Fibroblast of lung (primary cell): ENCODE measurements at regions not wholly inside any gene's neighbourhood (a gene's known extent, or its start where the extent isn't known, plus 50 kb on each side); places are given as distances from the start of the nearest gene placed in this dataset.
"Not testable (repeated sequence)": the region's sequence is repeated elsewhere in the genome, so short reads cannot be mapped to it uniquely, and the experiment has no call there.

ENCODE experiments used
- EZH2 ChIP-seq: IDR thresholded peaks from 2 replicates; pipeline ENCODE4 v1.5.1; 2012; ENCODE audit warnings: low read length, control low read depth, mild to moderate bottlenecking; ENCODE audit errors: missing control alignments
- TF ChIP-seq, protein P1 (sequence below), 2 donors: IDR thresholded peaks in 1 of 2; conservative IDR thresholded peaks in 1 of 2; 1 replicate in 1 of 2; 2 replicates in 1 of 2; pipeline ENCODE4 v1.5.1; 2011 to 2012; ENCODE audit warnings: low read length in 2 of 2, control low read depth in 1 of 2, inconsistent platforms in 1 of 2, low read depth in 1 of 2, mild to moderate bottlenecking in 1 of 2

DNA sequence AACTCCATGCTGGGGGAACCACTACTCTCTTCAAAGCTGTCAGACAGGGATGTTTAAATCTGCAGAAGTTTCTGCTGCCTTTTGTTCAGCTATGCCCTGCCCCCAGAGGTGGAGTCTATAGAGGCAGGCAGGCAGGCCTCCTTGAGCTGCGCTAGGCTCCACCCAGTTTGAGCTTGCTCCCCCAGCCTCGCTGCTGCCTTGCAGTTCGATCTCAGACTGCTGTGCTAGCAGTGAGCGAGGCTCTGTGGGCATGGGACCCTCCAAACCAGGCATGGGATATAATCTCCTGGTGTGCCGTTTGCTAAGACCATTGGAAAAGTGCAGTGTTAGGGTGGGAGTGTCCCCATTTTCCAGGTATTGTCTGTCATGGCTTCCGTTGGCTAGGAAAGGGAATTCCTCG lies 171.8 kb downstream of the PDCD6IP start:
- TF ChIP-seq, protein P1, sequence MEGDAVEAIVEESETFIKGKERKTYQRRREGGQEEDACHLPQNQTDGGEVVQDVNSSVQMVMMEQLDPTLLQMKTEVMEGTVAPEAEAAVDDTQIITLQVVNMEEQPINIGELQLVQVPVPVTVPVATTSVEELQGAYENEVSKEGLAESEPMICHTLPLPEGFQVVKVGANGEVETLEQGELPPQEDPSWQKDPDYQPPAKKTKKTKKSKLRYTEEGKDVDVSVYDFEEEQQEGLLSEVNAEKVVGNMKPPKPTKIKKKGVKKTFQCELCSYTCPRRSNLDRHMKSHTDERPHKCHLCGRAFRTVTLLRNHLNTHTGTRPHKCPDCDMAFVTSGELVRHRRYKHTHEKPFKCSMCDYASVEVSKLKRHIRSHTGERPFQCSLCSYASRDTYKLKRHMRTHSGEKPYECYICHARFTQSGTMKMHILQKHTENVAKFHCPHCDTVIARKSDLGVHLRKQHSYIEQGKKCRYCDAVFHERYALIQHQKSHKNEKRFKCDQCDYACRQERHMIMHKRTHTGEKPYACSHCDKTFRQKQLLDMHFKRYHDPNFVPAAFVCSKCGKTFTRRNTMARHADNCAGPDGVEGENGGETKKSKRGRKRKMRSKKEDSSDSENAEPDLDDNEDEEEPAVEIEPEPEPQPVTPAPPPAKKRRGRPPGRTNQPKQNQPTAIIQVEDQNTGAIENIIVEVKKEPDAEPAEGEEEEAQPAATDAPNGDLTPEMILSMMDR (conservative IDR thresholded peaks at IDR 0.05 in 1 of 2, IDR thresholded peaks at IDR 0.05 in 1 of 2; ENCODE audit: low read depth in 1 of 2, low read length in 2 of 2): not testable (repeated sequence)
- not testable (repeated sequence) for TF ChIP-seq EZH2
